H1 (cell line): ENCODE measurements at regions not wholly inside any gene's neighbourhood (a gene's known extent, or its start where the extent isn't known, plus 50 kb on each side); places are given as distances from the start of the nearest gene placed in this dataset.
A peak's percentile ranks its signal among the peaks of the same experiment; 100 is the strongest.

ENCODE experiments used
- CTCF ChIA-PET: fragments of 300-600 bp; sonication (Branson Sonifier 250); formaldehyde crosslinking; loops from one replicate; lab custom pipeline; 2021; ENCODE audit not compliant: partially characterized antibody; lab: Charles Lee
- POLR2A ChIA-PET: fragments of 300-600 bp; sonication (Branson Sonifier 250); formaldehyde crosslinking; loops from one replicate; lab custom pipeline; 2021; ENCODE audit warnings: inconsistent platforms; ENCODE audit not compliant: partially characterized antibody; lab: Charles Lee
- DNase-seq, 2 experiments: peaks; one replicate each; pipeline versions ENCODE4 v3.0.0 to v3.0.0-alpha.2; 2010 to 2022; ENCODE audit warnings: low spot score in 2 of 2, low read depth in 1 of 2, mixed read lengths in 1 of 2
- FAIRE-seq: peaks from 2 replicates; lab custom pipeline; 2011; peaks lifted over from hg19 to GRCh38; lab: Jason Lieb, UNC
- H2AFZ ChIP-seq: 2 replicates; pipeline ENCODE4 v1.8.1; 2012; ENCODE audit warnings: low read length, inconsistent platforms
- H2AK5ac ChIP-seq: 2 replicates; pipeline ENCODE4 v1.6.1; 2013; ENCODE audit warnings: low read depth, low read length
- H2BK120ac ChIP-seq: replicated peaks from 2 replicates; pipeline ENCODE3; 2013; ENCODE audit warnings: low read depth, low read length, inconsistent platforms
- H2BK12ac ChIP-seq: 2 replicates; pipeline ENCODE4 v1.6.1; 2013; ENCODE audit warnings: low read depth, low read length
- H2BK15ac ChIP-seq: 2 replicates; pipeline ENCODE4 v1.6.1; 2013; ENCODE audit warnings: low read length
- H2BK20ac ChIP-seq: 2 replicates; pipeline ENCODE4 v1.6.1; 2013; ENCODE audit warnings: low read length
- H2BK5ac ChIP-seq: 2 replicates; pipeline ENCODE4 v1.6.1; 2013; ENCODE audit warnings: low read depth, low read length
- H3K14ac ChIP-seq: 2 replicates; pipeline ENCODE4 v1.6.1; 2013; ENCODE audit warnings: inconsistent platforms; ENCODE audit not compliant: insufficient read length
- H3K18ac ChIP-seq: 2 replicates; pipeline ENCODE4 v1.6.1; 2013; ENCODE audit warnings: low read length; ENCODE audit errors: extremely low read depth
- H3K23ac ChIP-seq: 2 replicates; pipeline ENCODE4 v1.6.1; 2013; ENCODE audit warnings: inconsistent platforms; ENCODE audit not compliant: insufficient read length
- H3K23me2 ChIP-seq: 2 replicates; pipeline ENCODE4 v1.6.1; 2013; ENCODE audit warnings: low read depth, low read length
- H3K27ac ChIP-seq: 2 replicates; pipeline ENCODE4 v1.6.1; 2011; ENCODE audit warnings: low read depth, low read length, inconsistent platforms
- H3K27me3 ChIP-seq, 4 experiments: replicated peaks in 1 of 4; 1 replicate in 1 of 4; 2 replicates in 3 of 4; pipeline versions ENCODE4 v1.6.1 to v1.8.1; 2011 to 2013; ENCODE audit warnings: low read length in 3 of 4, mild to moderate bottlenecking in 3 of 4, inconsistent platforms in 2 of 4, mixed read lengths in 2 of 4, moderate library complexity in 1 of 4; ENCODE audit not compliant: control insufficient read depth in 3 of 4, insufficient read depth in 3 of 4; ENCODE audit errors: extremely low read depth in 1 of 4
- H3K36me3 ChIP-seq, 4 experiments: 2 replicates each; pipeline versions ENCODE4 v1.6.1 to v1.8.1; 2011 to 2013; ENCODE audit warnings: mild to moderate bottlenecking in 4 of 4, low read length in 3 of 4, moderate library complexity in 2 of 4, control low read depth in 1 of 4, inconsistent platforms in 1 of 4; ENCODE audit not compliant: insufficient read depth in 4 of 4, control insufficient read depth in 2 of 4
- H3K4ac ChIP-seq: replicated peaks from 2 replicates; pipeline ENCODE3; 2013; ENCODE audit warnings: low read length, low read depth, mixed read lengths, inconsistent platforms; ENCODE audit not compliant: insufficient read length
- H3K4me1 ChIP-seq, 4 experiments: replicated peaks in 1 of 4; 1 replicate in 1 of 4; 2 replicates in 3 of 4; pipeline versions ENCODE4 v1.6.1 to v1.8.1; 2011 to 2013; ENCODE audit warnings: low read length in 3 of 4, inconsistent platforms in 2 of 4, mixed read lengths in 1 of 4; ENCODE audit not compliant: insufficient read depth in 4 of 4, control insufficient read depth in 3 of 4
- H3K4me2 ChIP-seq, 2 experiments: 2 replicates each; pipeline versions ENCODE4 v1.6.1 to v1.8.1; 2011 to 2013; ENCODE audit warnings: low read depth in 2 of 2, low read length in 2 of 2, control low read depth in 1 of 2, inconsistent platforms in 1 of 2, mild to moderate bottlenecking in 1 of 2; ENCODE audit not compliant: insufficient read depth in 1 of 2
- H3K4me3 ChIP-seq, 4 experiments: fragments of 200-600, 300-600 bp in 1 of 4; sonication (generic), shearing (Covaris generic), sonication (Bioruptor Twin) in 1 of 4; 2 replicates each; pipeline versions ENCODE4 v1.5.1 to v1.8.1; 2011 to 2016; ENCODE audit warnings: low read length in 4 of 4, low read depth in 3 of 4, control low read depth in 2 of 4, inconsistent platforms in 2 of 4, mild to moderate bottlenecking in 2 of 4, mixed read lengths in 1 of 4, moderate library complexity in 1 of 4; ENCODE audit not compliant: insufficient read depth in 2 of 4; ENCODE audit errors: extremely low read depth in 1 of 4
- H3K56ac ChIP-seq: replicated peaks from 2 replicates; pipeline ENCODE3; 2013; ENCODE audit warnings: low read depth, mild to moderate bottlenecking, mixed read lengths, low read length, inconsistent platforms; ENCODE audit not compliant: insufficient read length
- H3K79me1 ChIP-seq: 2 replicates; pipeline ENCODE4 v1.6.1; 2013; ENCODE audit warnings: low read depth, low read length, control low read depth
- H3K79me2 ChIP-seq, 2 experiments: 2 replicates each; pipeline versions ENCODE4 v1.6.1 to v1.8.1; 2012 to 2013; ENCODE audit warnings: low read length in 2 of 2, mild to moderate bottlenecking in 2 of 2, inconsistent platforms in 1 of 2; ENCODE audit not compliant: insufficient read depth in 2 of 2, control insufficient read depth in 1 of 2
- H3K9ac ChIP-seq, 4 experiments: replicated peaks in 1 of 4; 1 replicate in 1 of 4; 2 replicates in 3 of 4; pipeline versions ENCODE4 v1.6.1 to v1.8.1; 2011 to 2013; ENCODE audit warnings: low read depth in 3 of 4, low read length in 3 of 4, control low read depth in 2 of 4, mild to moderate bottlenecking in 2 of 4, moderate library complexity in 2 of 4, inconsistent platforms in 1 of 4; ENCODE audit errors: extremely low read depth in 1 of 4
- H3K9me3 ChIP-seq, 2 experiments: 2 replicates each; pipeline versions ENCODE4 v1.6.1 to v1.8.1; 2012 to 2013; ENCODE audit warnings: mild to moderate bottlenecking in 2 of 2, moderate library complexity in 2 of 2, control low read depth in 1 of 2, inconsistent platforms in 1 of 2, low read depth in 1 of 2, low read length in 1 of 2, mixed read lengths in 1 of 2; ENCODE audit not compliant: insufficient read depth in 2 of 2
- H4K20me1 ChIP-seq, 2 experiments: replicated peaks in 1 of 2; 2 replicates each; pipeline versions ENCODE3 to v1.8.1; 2011 to 2013; ENCODE audit warnings: inconsistent platforms in 2 of 2, low read length in 2 of 2, mild to moderate bottlenecking in 1 of 2; ENCODE audit not compliant: insufficient read depth in 2 of 2, control insufficient read depth in 1 of 2
- H4K5ac ChIP-seq: 2 replicates; pipeline ENCODE4 v1.6.1; 2013; ENCODE audit warnings: low read length, low read depth, mixed read lengths, inconsistent platforms; ENCODE audit not compliant: insufficient read length
- H4K8ac ChIP-seq: 2 replicates; pipeline ENCODE4 v1.8.0; 2013; ENCODE audit warnings: mild to moderate bottlenecking, moderate library complexity, low read length, inconsistent platforms; ENCODE audit not compliant: insufficient read depth; ENCODE audit errors: extremely low read depth
- H4K91ac ChIP-seq: replicated peaks from 2 replicates; pipeline ENCODE3; 2013; ENCODE audit warnings: low read length, mixed read lengths, inconsistent platforms; ENCODE audit not compliant: insufficient read length
- CEBPB ChIP-seq: IDR thresholded peaks from 2 replicates; pipeline ENCODE4 v1.6.1; 2012; ENCODE audit warnings: low read depth, low read length
- CHD2 ChIP-seq: IDR thresholded peaks from 2 replicates; pipeline ENCODE4 v1.6.1; 2012; ENCODE audit warnings: low read length, improper control_type of control experiment
- WGBS, 2 experiments: shearing (Covaris generic) in 1 of 2; methylation state at CpG; one replicate each; pipeline versions ENCODE4 v1.1.6 to v1.1.7; 2013 to 2015; ENCODE audit warnings: low lambda C conversion rate in 2 of 2, mixed read lengths in 2 of 2, inconsistent platforms in 1 of 2, low coverage in 1 of 2, missing lambda C conversion rate in 1 of 2; ENCODE audit not compliant: insufficient replicate concordance in 2 of 2, insufficient coverage in 1 of 2, insufficient read length in 1 of 2; ENCODE audit errors: extremely low coverage in 1 of 2, missing lambda C conversion rate in 1 of 2; 5-methylcytosine and 5-hydroxymethylcytosine counted together

- Histone ChIP-seq H3K4me3 (no peak overlapping the region), H4K20me1 (no peaks in the 10 kb centered on the region), H3K56ac (no peak overlapping the region), H4K8ac (no peak overlapping the region), H3K9ac (no peak overlapping the region), H3K9me3 (peaks cover 0 to 8% of the 10 kb centered on the region in 2 experiments; a peak in 2 of 4 replicates), H3K79me2 (no peaks in the 10 kb centered on the region), H3K36me3 (no peaks in the 10 kb centered on the region; a peak in 1 of 8 replicates), H3K4me1 (peaks cover 0 to 7% (median 3%) of the 10 kb centered on the region in 4 experiments; a peak in 3 of 7 replicates), H2BK20ac (peak overlapping the region; percentile 25; the same call in 1 of the 2 replicates), H3K18ac (no peak overlapping the region), H3K4ac (no peak overlapping the region), H2BK12ac (no peak overlapping the region), H3K27ac (no peak overlapping the region), H2AK5ac (no peak overlapping the region), H2BK5ac (no peak overlapping the region), H3K23ac (no peak overlapping the region), H4K5ac (no peak overlapping the region), H3K23me2 (no peaks in the 10 kb centered on the region), H2BK120ac (no peak overlapping the region), H3K27me3 (no peaks in the 10 kb centered on the region), H3K4me2 (no peak overlapping the region), H4K91ac (no peak overlapping the region), H2AFZ (no peak overlapping the region), H3K79me1 (no peaks in the 10 kb centered on the region), H2BK15ac (no peak overlapping the region), H3K14ac (no peak overlapping the region)
- DNase-seq: no peak
- WGBS, 2 experiments: 81% methylated on average over 1 of the region's 1 CpG; no CpG with 5 or more reads in 1 of the 2 experiments
- ChIA-PET POLR2A (no interaction called here), CTCF (no interaction called here)
- TF ChIP-seq CEBPB (no peak), CHD2 (0 out of 2 replicates have a peak, but pooled peaks have one; percentile 14)
- no peak for FAIRE-seq
These were observed 347.3 kb downstream of the ARL4A start for GRCh38 chr7:13034693-13035092.
